Transverse colon (tissue), 4 donors: ENCODE measurements at regions not wholly inside any gene's neighbourhood (a gene's known extent, or its start where the extent isn't known, plus 50 kb on each side); places are given as distances from the start of the nearest gene placed in this dataset.
A peak's percentile ranks its signal among the peaks of the same experiment; 100 is the strongest.

Experiments used
- DNase-seq: peaks from one replicate; pipeline ENCODE4 v3.0.0-alpha.2; 2019
- H3K27ac ChIP-seq, 4 donors: fragments of 200-600 bp; sonication (generic); 2 replicates each; pipeline ENCODE4 v1.5.1; 2016 to 2018; ENCODE audit warnings: inconsistent platforms in 4 of 4
- H3K27me3 ChIP-seq: fragments of 200-600 bp; sonication (generic); 2 replicates; pipeline ENCODE4 v1.5.1; 2017; ENCODE audit warnings: inconsistent platforms
- H3K36me3 ChIP-seq, 4 donors: fragments of 200-600 bp; sonication (generic); 2 replicates each; pipeline ENCODE4 v1.5.1; 2017 to 2019; ENCODE audit warnings: inconsistent platforms in 4 of 4
- H3K4me1 ChIP-seq, 4 donors: fragments of 200-600 bp; sonication (generic); 2 replicates each; pipeline ENCODE4 v1.5.1; 2017 to 2020; ENCODE audit warnings: inconsistent platforms in 4 of 4
- H3K4me3 ChIP-seq, 4 donors: fragments of 200-600 bp; sonication (generic); 1 replicate in 1 of 4; 2 replicates in 3 of 4; pipeline versions ENCODE4 v1.5.1 to v1.6.1; 2017 to 2019; ENCODE audit warnings: inconsistent platforms in 4 of 4
- H3K9me3 ChIP-seq, 2 donors: fragments of 200-600 bp; sonication (generic); 2 replicates each; pipeline ENCODE4 v1.5.1; 2017 to 2019; ENCODE audit warnings: inconsistent platforms in 2 of 2
- EP300 ChIP-seq: sonication (generic); formaldehyde crosslinking; IDR thresholded peaks from one replicate; pipeline ENCODE4 v1.6.1; 2017; ENCODE audit warnings: antibody characterized with exemption, low read depth
- POLR2A ChIP-seq: fragments of 450-650 bp; IDR thresholded peaks from one replicate; pipeline ENCODE4 v1.6.1; 2016; ENCODE audit warnings: antibody characterized with exemption, mild to moderate bottlenecking, moderate library complexity
- POLR2AphosphoS5 ChIP-seq, 3 donors: sonication (generic); formaldehyde crosslinking; IDR thresholded peaks; one replicate each; pipeline ENCODE4 v1.6.1; 2016; ENCODE audit warnings: antibody characterized with exemption in 3 of 3
- WGBS, 2 donors: methylation state at CpG; one replicate each; pipeline ENCODE4 v1.1.5; 2018; ENCODE audit warnings: low coverage in 1 of 2; 5-methylcytosine and 5-hydroxymethylcytosine counted together
- in situ Hi-C, 4 donors: fragments of 200-750 bp; cut with MboI; loops; one replicate each; pipeline versions ENCODE4 v1.15.0 to v1.15.1; 2017; ENCODE audit warnings: low sequenced_read_pairs in 3 of 4, low pct_ligation_motif_present in 1 of 4, low pct_unique_long_range_greater_than_20kb in 1 of 4
- intact Hi-C: fragments of 100-400 bp; cut with DNase I; formaldehyde crosslinking; loops from one replicate; pipeline ENCODE4 v1.15.1; 2023; ENCODE audit warnings: low total_unique reads
- TF ChIP-seq, protein P1 (sequence below), 5 experiments: fragments of 200-600 bp in 3 of 5; fragments of 450-650 bp in 2 of 5; sonication (generic) in 3 of 5; IDR thresholded peaks; 1 replicate in 2 of 5; 2 replicates in 3 of 5; pipeline ENCODE4 v1.5.1; 2016 to 2017; ENCODE audit warnings: antibody characterized with exemption in 5 of 5, inconsistent platforms in 3 of 5, mild to moderate bottlenecking in 2 of 5, moderate library complexity in 1 of 5

DNA sequence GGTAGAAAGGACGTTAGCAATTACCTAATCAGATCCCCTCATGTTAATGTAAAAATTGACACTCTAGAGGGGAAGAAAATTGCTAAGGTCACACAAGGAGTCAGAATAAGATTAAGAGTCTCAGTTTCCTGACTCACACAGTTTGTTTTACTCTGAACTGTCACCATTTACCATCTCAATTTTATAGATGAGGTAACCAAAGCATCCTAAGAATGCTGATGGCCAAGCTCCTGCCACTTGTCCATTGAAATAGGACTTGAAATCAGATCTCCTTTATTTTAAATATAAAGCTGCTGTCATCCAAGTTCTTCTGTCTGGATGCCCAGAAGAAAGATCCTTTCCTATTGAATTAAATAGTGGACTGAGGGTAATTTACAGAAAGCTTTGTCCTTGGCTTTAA is 114.8 kb upstream of the VAMP7 start:
- in situ Hi-C loops (no loop called here), intact Hi-C loops (no loop called here)
- H3K9me3 ChIP-seq = no peaks in the 10 kb centered on the region
- no peak for DNase-seq
- no peaks in the 10 kb centered on the region for H3K36me3 ChIP-seq
- no peak overlapping the region for H3K4me3 ChIP-seq
- H3K4me1 ChIP-seq = no peaks in the 10 kb centered on the region
- H3K27me3 ChIP-seq = no peaks in the 10 kb centered on the region
- WGBS, 2 donors = 33 to 38% methylated on average over 1 of the region's 1 CpG
- peak overlapping the region in 2 of 4 donors; percentile 47 to 65 for H3K27ac ChIP-seq
- TF ChIP-seq POLR2A (no peak), EP300 (no peak), POLR2AphosphoS5 (IDR thresholded peaks at IDR 0.05) (no peak)
- TF ChIP-seq, protein P1, sequence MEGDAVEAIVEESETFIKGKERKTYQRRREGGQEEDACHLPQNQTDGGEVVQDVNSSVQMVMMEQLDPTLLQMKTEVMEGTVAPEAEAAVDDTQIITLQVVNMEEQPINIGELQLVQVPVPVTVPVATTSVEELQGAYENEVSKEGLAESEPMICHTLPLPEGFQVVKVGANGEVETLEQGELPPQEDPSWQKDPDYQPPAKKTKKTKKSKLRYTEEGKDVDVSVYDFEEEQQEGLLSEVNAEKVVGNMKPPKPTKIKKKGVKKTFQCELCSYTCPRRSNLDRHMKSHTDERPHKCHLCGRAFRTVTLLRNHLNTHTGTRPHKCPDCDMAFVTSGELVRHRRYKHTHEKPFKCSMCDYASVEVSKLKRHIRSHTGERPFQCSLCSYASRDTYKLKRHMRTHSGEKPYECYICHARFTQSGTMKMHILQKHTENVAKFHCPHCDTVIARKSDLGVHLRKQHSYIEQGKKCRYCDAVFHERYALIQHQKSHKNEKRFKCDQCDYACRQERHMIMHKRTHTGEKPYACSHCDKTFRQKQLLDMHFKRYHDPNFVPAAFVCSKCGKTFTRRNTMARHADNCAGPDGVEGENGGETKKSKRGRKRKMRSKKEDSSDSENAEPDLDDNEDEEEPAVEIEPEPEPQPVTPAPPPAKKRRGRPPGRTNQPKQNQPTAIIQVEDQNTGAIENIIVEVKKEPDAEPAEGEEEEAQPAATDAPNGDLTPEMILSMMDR (IDR thresholded peaks at IDR 0.05) = no peak

DNA sequence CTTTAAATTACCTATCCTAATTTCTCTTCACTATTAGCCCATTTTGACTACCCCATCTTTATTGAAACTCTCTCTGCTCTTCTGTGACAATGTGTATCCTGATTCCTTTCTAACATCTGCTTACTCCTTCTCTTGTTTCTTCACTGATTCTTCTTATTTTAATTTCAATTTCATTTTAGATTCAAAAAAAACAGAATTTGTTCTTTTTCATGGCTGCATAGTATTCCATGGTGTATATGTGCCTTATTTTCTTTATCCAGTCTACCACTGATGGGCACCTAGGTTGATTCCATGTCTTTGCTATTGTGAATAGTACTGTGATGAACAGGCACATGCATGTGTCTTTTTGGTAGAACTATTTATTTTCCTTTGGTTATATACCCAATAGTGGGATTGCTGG is 120.0 kb upstream of the VAMP7 start:
- H3K36me3 ChIP-seq = no peaks in the 10 kb centered on the region
- in situ Hi-C loops (no loop called here), intact Hi-C loops (no loop called here)
- H3K27ac ChIP-seq = no peak overlapping the region
- no peak for TF ChIP-seq EP300
- TF ChIP-seq, protein P1 (IDR thresholded peaks at IDR 0.05) = no peak
- TF ChIP-seq POLR2AphosphoS5 (IDR thresholded peaks at IDR 0.05) = no peak
- TF ChIP-seq POLR2A = no peak
- H3K4me3 ChIP-seq = no peak overlapping the region
- H3K27me3 ChIP-seq = no peaks in the 10 kb centered on the region
- DNase-seq = no peak
- H3K4me1 ChIP-seq = no peaks in the 10 kb centered on the region
- peaks cover 0 to 3% of the 10 kb centered on the region in 2 donors for H3K9me3 ChIP-seq

DNA sequence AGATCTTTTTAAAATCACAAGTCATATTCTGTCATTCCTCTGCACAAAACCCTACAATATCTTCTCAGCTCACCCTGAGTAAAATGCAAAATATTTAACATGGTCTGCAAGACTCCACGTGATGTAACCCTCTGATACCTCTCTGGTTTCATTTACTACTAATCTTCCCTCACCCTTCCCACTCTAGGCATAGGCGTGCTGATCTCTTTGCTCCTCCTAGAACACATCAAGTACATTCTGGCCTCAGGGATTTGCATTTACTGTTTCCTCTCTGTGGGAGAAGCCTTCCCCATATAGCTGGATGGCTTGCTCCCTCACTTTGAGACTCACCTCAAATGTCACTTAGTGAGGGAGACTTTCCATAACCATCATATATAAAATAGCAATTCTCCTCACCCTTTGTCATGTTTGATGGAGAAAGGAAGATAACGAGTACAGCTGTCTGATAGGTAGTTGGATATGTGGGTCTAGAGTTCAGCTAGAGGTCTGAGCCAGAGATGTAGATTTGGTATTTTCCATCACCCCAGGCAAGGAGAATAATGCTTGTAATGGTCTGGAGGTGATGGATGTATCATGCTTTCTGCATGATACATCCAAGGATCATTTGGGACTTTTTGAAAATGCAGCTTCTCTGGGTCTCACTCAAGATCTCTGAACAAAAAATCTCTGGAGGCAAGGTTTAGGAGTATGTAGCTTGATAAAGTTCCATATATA is 123.9 kb upstream of the VAMP7 start:
- H3K27ac ChIP-seq = no peak overlapping the region
- H3K36me3 ChIP-seq = no peaks in the 10 kb centered on the region
- TF ChIP-seq POLR2A (no peak), EP300 (no peak), POLR2AphosphoS5 (IDR thresholded peaks at IDR 0.05) (no peak)
- TF ChIP-seq, protein P1 (IDR thresholded peaks at IDR 0.05) = no peak
- no peaks in the 10 kb centered on the region for H3K4me1 ChIP-seq
- H3K27me3 ChIP-seq = no peaks in the 10 kb centered on the region
- intact Hi-C loops (no loop called here), in situ Hi-C loops (no loop called here)
- peaks cover 0 to 3% of the 10 kb centered on the region in 2 donors for H3K9me3 ChIP-seq
- DNase-seq = no peak
- WGBS, 2 donors = 73% methylated on average over 3 of the region's 3 CpGs; no CpG with 5 or more reads in 1 of the 2 donors
- H3K4me3 ChIP-seq = no peak overlapping the region

DNA sequence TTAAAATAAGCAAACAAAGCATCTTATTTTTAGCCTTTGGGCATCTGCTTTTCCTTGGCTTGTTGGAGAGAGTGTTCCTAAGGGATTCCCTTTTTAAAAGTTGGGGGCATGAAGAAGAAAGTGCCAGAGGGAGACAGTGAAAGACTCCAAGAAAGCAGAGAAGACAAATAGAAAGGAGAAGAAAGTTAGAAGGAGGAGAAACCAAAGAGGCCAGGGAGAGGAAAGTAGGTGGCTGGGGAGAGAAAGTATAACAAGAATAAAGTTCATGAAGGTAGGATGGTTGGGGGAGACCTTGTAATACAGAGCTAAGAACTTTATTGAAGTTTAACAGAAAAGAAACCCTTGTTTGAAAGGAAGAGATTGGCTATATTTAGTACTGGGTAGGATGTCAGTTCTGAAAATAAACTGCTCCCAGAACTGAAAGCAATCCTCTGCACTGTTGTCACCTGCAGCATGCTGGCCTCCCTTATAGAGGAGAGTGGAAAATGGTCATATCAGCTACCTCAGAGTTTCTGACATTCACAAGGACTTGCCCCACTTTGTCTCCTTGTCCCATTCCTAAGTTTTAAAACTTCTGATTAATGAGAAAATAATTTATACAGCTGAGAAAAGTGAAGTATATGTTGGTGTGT is 125.3 kb upstream of the VAMP7 start:
- in situ Hi-C loops (no loop called here), intact Hi-C loops (no loop called here)
- Histone ChIP-seq H3K27ac (no peak overlapping the region), H3K36me3 (no peaks in the 10 kb centered on the region), H3K4me1 (no peaks in the 10 kb centered on the region), H3K4me3 (no peak overlapping the region), H3K27me3 (no peaks in the 10 kb centered on the region), H3K9me3 (no peaks in the 10 kb centered on the region)
- TF ChIP-seq POLR2A (no peak), POLR2AphosphoS5 (IDR thresholded peaks at IDR 0.05) (no peak), EP300 (no peak)
- TF ChIP-seq, protein P1 (IDR thresholded peaks at IDR 0.05) = no peak
- no peak for DNase-seq
